ENCODE measurements at regions not wholly inside any gene's neighbourhood (a gene's known extent, or its start where the extent isn't known, plus 50 kb on each side); places are given as distances from the start of the nearest gene placed in this dataset.
"Not testable (repeated sequence)": the region's sequence is repeated elsewhere in the genome, so short reads cannot be mapped to it uniquely, and the experiment has no call there.

DNA sequence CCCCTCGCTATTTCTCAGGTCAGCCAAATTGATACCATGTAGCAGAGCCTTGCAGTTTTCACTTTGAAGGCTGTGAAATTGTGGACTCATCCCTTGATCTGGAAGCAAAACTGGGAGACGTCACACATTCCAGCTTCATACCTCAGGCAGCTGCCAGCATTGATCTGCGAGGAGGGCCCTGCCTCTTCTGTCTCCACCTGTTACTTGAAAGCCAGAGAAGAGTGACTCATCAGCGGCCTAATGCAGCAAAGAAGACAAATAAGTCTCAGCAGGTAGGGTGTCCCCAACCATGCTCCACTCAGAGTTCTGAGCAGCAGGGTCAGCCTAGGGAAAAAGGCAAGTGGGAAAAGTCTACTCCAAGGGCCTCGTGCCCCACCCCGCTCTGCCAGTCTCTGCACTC, 69.4 kb upstream of the BMP2 start:
- no peak overlapping the region for H3K27ac ChIP-seq (ENCODE audit: low read length)

DNA sequence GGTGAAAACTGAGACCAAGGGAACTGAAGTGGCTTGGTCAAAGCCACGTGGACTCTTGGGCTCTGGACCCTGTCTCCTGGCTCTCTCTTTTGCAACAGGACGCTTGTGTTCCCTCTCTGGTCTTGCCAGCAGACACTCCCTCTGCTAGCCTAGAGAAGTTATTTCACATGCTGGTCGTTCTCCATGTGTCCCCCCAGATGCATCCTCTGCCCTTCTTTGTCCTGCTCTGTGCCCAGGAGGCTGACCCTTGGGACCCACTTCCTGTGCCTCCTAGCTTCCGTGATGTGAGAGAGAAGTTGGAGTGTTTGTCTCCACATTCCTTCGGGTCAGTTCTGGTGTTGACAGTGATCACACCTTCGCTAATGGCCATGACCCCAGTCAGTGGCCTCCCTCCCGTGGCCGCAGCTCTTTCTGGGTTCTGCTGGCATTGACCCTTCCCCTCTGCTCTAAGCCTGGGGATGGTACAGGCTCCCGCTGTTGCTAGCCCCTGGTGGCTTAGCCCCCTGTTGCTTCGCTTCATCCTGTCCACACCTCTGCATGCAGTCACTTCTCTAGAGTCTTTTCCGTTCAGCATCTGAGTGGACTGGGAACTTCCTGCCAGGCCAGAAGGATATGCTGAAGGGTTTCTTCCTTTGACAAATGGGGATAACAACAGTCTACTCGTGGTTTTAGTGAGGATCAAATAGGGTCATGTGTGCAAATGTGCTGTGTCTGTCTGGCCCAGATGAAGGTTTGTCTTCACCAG, 70.1 kb upstream of the BMP2 start:
- Histone ChIP-seq H3K9me3 (ENCODE audit: insufficient read depth, low read length) (no peaks in the 10 kb centered on the region), H4K20me1 (ENCODE audit: insufficient read depth, low read length) (no peaks in the 10 kb centered on the region), H3K27ac (ENCODE audit: low read length) (no peak overlapping the region), H3K79me2 (ENCODE audit: low read length) (no peaks in the 10 kb centered on the region), H3K4me2 (ENCODE audit: low read length) (no peak overlapping the region), H3K4me3 (ENCODE audit: low read length) (no peak overlapping the region), H3K27me3 (ENCODE audit: low read depth, low read length) (no peaks in the 10 kb centered on the region), H3K9ac (ENCODE audit: low read length) (no peak overlapping the region), H3K36me3 (replicated peaks; ENCODE audit: low read depth, low read length) (no peaks in the 10 kb centered on the region), H3K4me1 (ENCODE audit: low read length) (no peaks in the 10 kb centered on the region), H2AFZ (ENCODE audit: low read depth, low read length) (no peak overlapping the region)
- TF ChIP-seq, protein P1, sequence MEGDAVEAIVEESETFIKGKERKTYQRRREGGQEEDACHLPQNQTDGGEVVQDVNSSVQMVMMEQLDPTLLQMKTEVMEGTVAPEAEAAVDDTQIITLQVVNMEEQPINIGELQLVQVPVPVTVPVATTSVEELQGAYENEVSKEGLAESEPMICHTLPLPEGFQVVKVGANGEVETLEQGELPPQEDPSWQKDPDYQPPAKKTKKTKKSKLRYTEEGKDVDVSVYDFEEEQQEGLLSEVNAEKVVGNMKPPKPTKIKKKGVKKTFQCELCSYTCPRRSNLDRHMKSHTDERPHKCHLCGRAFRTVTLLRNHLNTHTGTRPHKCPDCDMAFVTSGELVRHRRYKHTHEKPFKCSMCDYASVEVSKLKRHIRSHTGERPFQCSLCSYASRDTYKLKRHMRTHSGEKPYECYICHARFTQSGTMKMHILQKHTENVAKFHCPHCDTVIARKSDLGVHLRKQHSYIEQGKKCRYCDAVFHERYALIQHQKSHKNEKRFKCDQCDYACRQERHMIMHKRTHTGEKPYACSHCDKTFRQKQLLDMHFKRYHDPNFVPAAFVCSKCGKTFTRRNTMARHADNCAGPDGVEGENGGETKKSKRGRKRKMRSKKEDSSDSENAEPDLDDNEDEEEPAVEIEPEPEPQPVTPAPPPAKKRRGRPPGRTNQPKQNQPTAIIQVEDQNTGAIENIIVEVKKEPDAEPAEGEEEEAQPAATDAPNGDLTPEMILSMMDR (IDR thresholded peaks at IDR 0.05; ENCODE audit: low read depth, low read length): no peak
- no peak for TF ChIP-seq EZH2phosphoT487 (IDR thresholded peaks at IDR 0.05; ENCODE audit: low read depth)

More for the DNA sequence above, 69.4 kb upstream of the BMP2 start:
- H2AFZ ChIP-seq (ENCODE audit: low read depth, low read length): no peak overlapping the region
- TF ChIP-seq, protein P1 (IDR thresholded peaks at IDR 0.05; ENCODE audit: low read depth, low read length): no peak
- no peak for TF ChIP-seq EZH2phosphoT487 (IDR thresholded peaks at IDR 0.05; ENCODE audit: low read depth)
- no peak overlapping the region for H3K9ac ChIP-seq (ENCODE audit: low read length)
- H3K4me2 ChIP-seq (ENCODE audit: low read length): no peak overlapping the region
- no peaks in the 10 kb centered on the region for H4K20me1 ChIP-seq (ENCODE audit: insufficient read depth, low read length)
- no peaks in the 10 kb centered on the region for H3K79me2 ChIP-seq (ENCODE audit: low read length)
- H3K27me3 ChIP-seq (ENCODE audit: low read depth, low read length): no peaks in the 10 kb centered on the region
- no peaks in the 10 kb centered on the region for H3K9me3 ChIP-seq (ENCODE audit: insufficient read depth, low read length)
- H3K4me1 ChIP-seq (ENCODE audit: low read length): no peaks in the 10 kb centered on the region
- no peaks in the 10 kb centered on the region for H3K36me3 ChIP-seq (replicated peaks; ENCODE audit: low read depth, low read length)
- H3K4me3 ChIP-seq (ENCODE audit: low read length): no peak overlapping the region

DNA sequence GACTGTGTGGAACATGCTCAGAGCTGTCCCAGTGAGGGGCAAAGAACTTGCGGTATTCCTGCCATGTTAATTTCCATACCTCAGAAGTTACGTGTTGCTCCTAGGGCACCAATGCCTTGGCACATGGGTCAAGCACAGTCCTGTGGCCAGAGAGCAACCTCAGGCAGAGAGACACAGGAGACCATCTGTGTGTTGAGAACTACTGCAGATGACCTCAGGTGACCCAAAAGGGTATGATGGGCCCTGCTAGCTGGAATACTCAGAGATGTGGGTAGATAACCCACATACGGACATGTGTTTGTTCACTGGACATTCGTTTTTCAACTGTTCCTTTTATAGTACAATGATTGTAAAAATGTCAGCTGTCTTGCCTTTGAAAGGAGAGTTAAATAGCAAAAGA, 71.5 kb upstream of the BMP2 start:
- H3K4me2 ChIP-seq (ENCODE audit: low read length): no peak overlapping the region
- H3K9ac ChIP-seq (ENCODE audit: low read length): no peak overlapping the region
- H3K79me2 ChIP-seq (ENCODE audit: low read length): no peaks in the 10 kb centered on the region
- H3K4me3 ChIP-seq (ENCODE audit: low read length): no peak overlapping the region
- no peaks in the 10 kb centered on the region for H3K9me3 ChIP-seq (ENCODE audit: insufficient read depth, low read length)
- no peaks in the 10 kb centered on the region for H3K27me3 ChIP-seq (ENCODE audit: low read depth, low read length)
- H3K4me1 ChIP-seq (ENCODE audit: low read length): no peaks in the 10 kb centered on the region
- H2AFZ ChIP-seq (ENCODE audit: low read depth, low read length): no peak overlapping the region
- H4K20me1 ChIP-seq (ENCODE audit: insufficient read depth, low read length): no peaks in the 10 kb centered on the region
- H3K27ac ChIP-seq (ENCODE audit: low read length): no peak overlapping the region
- no peaks in the 10 kb centered on the region for H3K36me3 ChIP-seq (replicated peaks; ENCODE audit: low read depth, low read length)
- no peak for TF ChIP-seq EZH2phosphoT487 (IDR thresholded peaks at IDR 0.05; ENCODE audit: low read depth)
- TF ChIP-seq, protein P1 (IDR thresholded peaks at IDR 0.05; ENCODE audit: low read depth, low read length): no peak

DNA sequence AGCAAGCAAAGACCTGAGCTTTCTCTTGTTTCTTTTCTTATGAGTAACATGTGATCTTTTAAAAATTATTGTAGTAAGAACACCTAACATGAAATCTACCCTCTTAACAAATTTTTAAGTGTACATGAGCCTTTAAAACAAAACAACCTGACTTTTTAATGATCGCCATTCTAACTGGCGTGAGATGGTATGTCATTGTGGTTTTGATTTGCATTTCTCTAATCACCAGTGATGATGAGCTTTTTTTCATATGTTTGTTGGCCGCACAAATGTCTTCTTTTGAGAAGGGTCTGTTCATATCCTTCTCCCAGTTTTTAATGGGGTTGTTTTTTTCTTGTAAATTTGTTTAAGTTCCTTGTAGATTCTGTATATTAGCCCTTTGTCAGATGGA, 73.7 kb upstream of the BMP2 start:
- not testable (repeated sequence) for H3K4me3 ChIP-seq (ENCODE audit: low read length); H3K4me1 ChIP-seq (ENCODE audit: low read length); H2AFZ ChIP-seq (ENCODE audit: low read depth, low read length); H4K20me1 ChIP-seq (ENCODE audit: insufficient read depth, low read length); H3K4me2 ChIP-seq (ENCODE audit: low read length); H3K27ac ChIP-seq (ENCODE audit: low read length); H3K9me3 ChIP-seq (ENCODE audit: insufficient read depth, low read length); H3K79me2 ChIP-seq (ENCODE audit: low read length); H3K36me3 ChIP-seq (replicated peaks; ENCODE audit: low read depth, low read length); H3K9ac ChIP-seq (ENCODE audit: low read length); H3K27me3 ChIP-seq (ENCODE audit: low read depth, low read length)
